ENCODE measurements at regions not wholly inside any gene's neighbourhood (a gene's known extent, or its start where the extent isn't known, plus 50 kb on each side); places are given as distances from the start of the nearest gene placed in this dataset.

DNA sequence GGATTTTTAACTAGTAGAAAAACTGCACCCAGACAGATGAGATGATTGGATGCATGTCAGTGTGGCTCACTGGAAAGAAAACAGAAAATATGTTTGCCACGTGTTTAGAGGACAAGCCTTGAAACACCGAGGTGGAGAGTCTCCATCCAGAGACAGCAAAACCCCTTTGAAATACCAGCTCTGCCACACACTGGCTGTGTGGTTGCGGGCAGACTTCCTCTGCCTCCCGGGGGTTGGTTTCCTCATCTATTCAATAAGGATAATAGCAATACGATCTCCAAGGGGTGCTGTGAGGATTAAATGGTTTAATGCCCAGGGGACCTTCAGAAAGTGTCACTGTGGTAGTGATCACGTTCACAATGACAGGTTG is 67.2 kb upstream of the PARP1 start:
- no peak for DNase-seq
- Histone ChIP-seq H3K36me3 (no peaks in the 10 kb centered on the region), H3K27me3 (no peaks in the 10 kb centered on the region), H3K9me3 (no peaks in the 10 kb centered on the region), H3K4me1 (peaks cover 0 to 7% (median 0%) of the 10 kb centered on the region in 12 donors), H3K4me3 (no peak overlapping the region), H3K27ac (no peak overlapping the region)
- no peak for ATAC-seq
- 39 to 56% (median 50%) methylated on average over 6 of the region's 6 CpGs for WGBS, 4 donors
- TF ChIP-seq, protein P1, sequence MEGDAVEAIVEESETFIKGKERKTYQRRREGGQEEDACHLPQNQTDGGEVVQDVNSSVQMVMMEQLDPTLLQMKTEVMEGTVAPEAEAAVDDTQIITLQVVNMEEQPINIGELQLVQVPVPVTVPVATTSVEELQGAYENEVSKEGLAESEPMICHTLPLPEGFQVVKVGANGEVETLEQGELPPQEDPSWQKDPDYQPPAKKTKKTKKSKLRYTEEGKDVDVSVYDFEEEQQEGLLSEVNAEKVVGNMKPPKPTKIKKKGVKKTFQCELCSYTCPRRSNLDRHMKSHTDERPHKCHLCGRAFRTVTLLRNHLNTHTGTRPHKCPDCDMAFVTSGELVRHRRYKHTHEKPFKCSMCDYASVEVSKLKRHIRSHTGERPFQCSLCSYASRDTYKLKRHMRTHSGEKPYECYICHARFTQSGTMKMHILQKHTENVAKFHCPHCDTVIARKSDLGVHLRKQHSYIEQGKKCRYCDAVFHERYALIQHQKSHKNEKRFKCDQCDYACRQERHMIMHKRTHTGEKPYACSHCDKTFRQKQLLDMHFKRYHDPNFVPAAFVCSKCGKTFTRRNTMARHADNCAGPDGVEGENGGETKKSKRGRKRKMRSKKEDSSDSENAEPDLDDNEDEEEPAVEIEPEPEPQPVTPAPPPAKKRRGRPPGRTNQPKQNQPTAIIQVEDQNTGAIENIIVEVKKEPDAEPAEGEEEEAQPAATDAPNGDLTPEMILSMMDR (IDR thresholded peaks at IDR 0.05) = no peak
- no peak for TF ChIP-seq POLR2A (IDR thresholded peaks at IDR 0.05)
- intact Hi-C loops (cut with DNase I) = no loop called here

DNA sequence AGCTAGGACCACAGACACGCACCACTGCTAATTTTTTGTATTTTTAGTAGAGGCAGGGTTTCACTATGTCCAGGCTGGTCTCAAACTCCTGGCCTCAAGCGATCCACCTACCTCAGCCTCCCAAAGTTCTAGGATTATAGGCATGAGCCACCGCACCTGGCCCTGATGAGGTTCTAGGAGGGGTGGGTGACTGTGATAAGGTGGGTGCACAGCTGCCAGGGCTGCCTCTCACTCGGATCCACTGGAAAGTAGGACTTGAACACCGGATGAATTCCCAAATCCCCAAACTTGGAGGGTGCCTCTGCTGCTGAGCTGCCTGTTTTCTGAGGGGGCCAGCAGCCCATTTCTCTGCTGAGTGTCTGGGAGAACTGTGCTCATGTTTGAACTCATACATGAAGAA is 68.2 kb upstream of the PARP1 start:
- no peak for TF ChIP-seq POLR2A (IDR thresholded peaks at IDR 0.05)
- TF ChIP-seq, protein P1 (IDR thresholded peaks at IDR 0.05) = no peak
- Histone ChIP-seq H3K4me1 (peaks cover 0 to 7% (median 0%) of the 10 kb centered on the region in 12 donors), H3K36me3 (no peaks in the 10 kb centered on the region), H3K27ac (no peak overlapping the region), H3K9me3 (no peaks in the 10 kb centered on the region), H3K27me3 (no peaks in the 10 kb centered on the region), H3K4me3 (no peak overlapping the region)
- ATAC-seq = no peak
- intact Hi-C loops (cut with DNase I) = no loop called here
- 78 to 92% (median 89%) methylated on average over 5 of the region's 5 CpGs for WGBS, 4 donors
- no peak for DNase-seq

DNA sequence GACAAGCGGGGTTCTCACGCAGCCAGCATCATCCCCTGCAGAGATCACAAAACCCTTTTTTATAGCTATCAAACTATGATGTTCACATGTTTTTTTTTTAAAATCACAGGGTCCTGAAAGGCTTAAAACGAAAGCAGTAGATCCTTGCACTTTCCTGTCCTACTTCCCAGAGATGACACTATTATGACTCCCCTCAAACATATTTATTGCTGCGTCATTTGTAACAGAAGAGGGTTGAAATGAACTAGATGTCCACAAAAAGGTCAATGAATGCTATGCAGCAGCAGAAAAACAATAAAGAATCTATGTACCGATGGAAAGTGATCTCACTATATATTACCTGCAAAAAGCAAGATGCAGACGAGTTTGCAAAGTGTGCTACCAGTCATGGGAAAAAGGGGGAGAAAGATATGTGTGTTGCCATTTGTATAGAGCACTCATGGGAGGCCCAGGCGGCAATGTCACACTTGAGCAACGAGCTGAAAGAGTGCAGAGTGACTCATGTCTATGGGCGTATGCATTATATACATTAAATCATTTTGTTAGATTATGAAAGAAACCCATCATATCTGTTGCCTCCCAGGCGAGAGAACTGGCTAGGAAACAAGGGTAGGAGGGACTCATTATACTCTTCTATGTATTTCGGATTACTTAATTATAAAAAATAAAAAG is 68.9 kb upstream of the PARP1 start:
- intact Hi-C loops (cut with DNase I) = no loop called here
- Histone ChIP-seq H3K36me3 (no peaks in the 10 kb centered on the region), H3K4me3 (no peak overlapping the region), H3K4me1 (peaks cover 0 to 7% (median 0%) of the 10 kb centered on the region in 12 donors), H3K9me3 (no peaks in the 10 kb centered on the region), H3K27ac (no peak overlapping the region), H3K27me3 (peaks cover 0 to under 1% (median 0%) of the 10 kb centered on the region in 9 donors)
- ATAC-seq = no peak
- DNase-seq = no peak
- 85 to 89% (median 87%) methylated on average over 11 of the region's 11 CpGs for WGBS, 4 donors
- TF ChIP-seq POLR2A (IDR thresholded peaks at IDR 0.05) = no peak
- TF ChIP-seq, protein P1 (IDR thresholded peaks at IDR 0.05) = no peak

DNA sequence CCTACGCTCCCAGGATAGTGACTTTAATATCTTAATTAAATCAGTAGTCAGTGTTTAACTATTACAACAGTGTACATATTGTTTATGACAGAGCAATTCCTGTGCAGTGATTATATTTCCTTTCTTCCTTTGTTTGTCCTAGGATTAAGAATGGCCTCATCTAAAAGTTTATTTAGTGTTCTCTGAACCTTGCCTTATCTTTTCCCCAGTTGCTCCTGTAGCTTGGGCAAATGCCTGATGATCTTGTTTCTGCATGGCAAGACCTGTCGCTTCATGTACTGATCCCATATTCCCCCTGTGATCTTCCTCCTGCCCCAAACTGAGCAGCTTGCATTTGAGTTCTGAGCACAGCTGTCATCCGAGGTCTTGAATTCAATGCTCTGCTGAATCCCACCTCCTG is 69.1 kb upstream of the STUM start:
- ATAC-seq (no peak), DNase-seq (no peak)
- Histone ChIP-seq H3K4me3 (no peak overlapping the region), H3K36me3 (no peaks in the 10 kb centered on the region), H3K27ac (no peak overlapping the region), H3K4me1 (peaks cover 0 to 3% (median 0%) of the 10 kb centered on the region in 12 donors), H3K9me3 (no peaks in the 10 kb centered on the region), H3K27me3 (peaks cover 0 to 28% (median 3%) of the 10 kb centered on the region in 9 donors)
- intact Hi-C loops (cut with DNase I) = no loop called here
- TF ChIP-seq, protein P1 (IDR thresholded peaks at IDR 0.05) = no peak
- no peak for TF ChIP-seq POLR2A (IDR thresholded peaks at IDR 0.05)
- 75 to 79% (median 77%) methylated on average over 3 of the region's 3 CpGs for WGBS, 4 donors

Data from heart left ventricle (tissue), 16 donors.